NCI-H1436 treated with DMSO at 0.1 percent for 48 hours (cell line): ENCODE measurements at regions not wholly inside any gene's neighbourhood (a gene's known extent, or its start where the extent isn't known, plus 50 kb on each side); places are given as distances from the start of the nearest gene placed in this dataset.
"Not testable (repeated sequence)": the region's sequence is repeated elsewhere in the genome, so short reads cannot be mapped to it uniquely, and the experiment has no call there.

ENCODE experiments used
- DNase-seq: peaks from one replicate; lab custom pipeline; 2025; lab: John Stamatoyannopoulos, UW

GRCh38 chr16:80258407-80258806 is 282.4 kb upstream of the DYNLRB2 start:
- DNase-seq: no peak

- DNase-seq: no peak
Observed at GRCh38 chr16:80254970-80255369, 285.8 kb upstream of the DYNLRB2 start.

DNA sequence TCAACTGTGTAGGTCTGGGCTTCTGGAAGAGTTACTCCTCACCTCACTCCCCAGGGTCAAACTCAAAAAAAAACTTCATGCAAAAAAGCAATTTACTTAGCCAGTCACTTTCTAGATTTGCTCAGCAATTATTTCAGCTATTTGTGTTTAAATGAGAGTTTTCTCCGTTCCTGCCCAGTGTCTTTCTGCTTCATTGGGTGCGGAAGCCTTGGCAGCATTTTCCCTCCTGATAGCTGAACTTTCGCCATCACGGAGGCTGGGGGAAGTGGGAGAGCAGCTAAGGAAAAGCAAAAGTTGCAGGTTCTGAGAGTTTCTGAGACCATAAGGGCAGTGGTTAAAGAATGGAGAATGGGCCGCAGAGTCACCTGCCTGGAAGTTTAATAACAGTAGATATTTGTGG is 287.1 kb upstream of the DYNLRB2 start:
- DNase-seq: no peak

- DNase-seq: no peak
Observed at GRCh38 chr16:80250381-80250780, 290.4 kb upstream of the DYNLRB2 start.

GRCh38 chr16:80243303-80243702 is 297.5 kb upstream of the DYNLRB2 start:
- not testable (repeated sequence) for DNase-seq

GRCh38 chr16:80242279-80242678 is 298.5 kb upstream of the DYNLRB2 start:
- DNase-seq: not testable (repeated sequence)

DNA sequence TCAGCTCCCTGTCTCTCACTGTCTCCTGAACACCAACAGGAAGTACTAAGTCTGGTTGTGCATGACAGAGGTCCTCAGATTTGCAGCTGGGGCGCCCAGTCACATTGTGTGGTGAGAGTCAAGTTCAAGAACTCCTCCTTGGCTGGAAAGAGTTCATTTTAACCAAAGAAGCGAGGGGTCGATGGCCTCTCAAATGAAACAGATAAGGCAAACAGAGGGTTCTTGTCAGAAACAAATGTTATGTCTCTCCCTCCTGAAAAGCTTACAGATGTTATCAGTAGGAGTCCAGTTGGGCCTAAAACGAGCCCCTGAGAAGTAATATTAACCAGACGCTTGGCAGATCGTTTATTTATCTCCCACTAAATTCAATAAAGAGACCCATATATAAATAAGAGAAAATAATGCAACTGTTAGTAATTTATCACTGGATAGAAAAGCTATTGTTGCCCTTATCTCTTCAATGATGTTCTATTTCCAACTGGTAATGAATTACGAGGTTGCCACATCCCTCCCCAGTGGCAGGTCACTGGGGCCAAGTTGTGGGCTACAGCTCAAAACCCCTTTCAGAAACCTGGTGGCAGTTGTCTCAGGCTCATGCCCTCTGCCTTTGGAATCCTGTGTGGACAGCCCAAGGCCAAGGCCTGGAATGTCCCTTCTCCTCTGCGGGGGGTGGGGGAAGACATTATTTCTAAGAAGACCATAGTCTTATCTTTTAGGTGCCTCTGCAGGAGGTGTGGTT is 307.5 kb upstream of the DYNLRB2 start:
- no peak for DNase-seq

DNA sequence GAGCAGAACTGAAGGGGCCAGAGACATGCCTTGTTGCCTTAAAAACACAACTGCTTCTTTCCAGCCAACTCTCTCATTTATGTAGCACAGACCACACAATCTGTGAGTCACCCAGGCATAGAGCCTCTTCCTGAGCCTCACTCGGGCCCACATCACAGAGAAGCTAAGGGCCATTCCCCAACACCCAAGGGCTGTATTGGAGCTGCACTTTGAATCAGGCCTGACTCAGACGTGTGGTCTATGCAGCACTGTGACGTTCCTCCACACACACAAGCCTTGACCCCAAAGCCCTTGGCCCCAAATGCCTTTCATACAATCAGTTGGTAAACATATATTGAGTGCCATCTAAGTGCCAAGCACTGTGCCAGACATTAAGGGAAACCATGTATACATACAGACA is 308.9 kb upstream of the DYNLRB2 start:
- DNase-seq: no peak

- DNase-seq: no peak
Observed at GRCh38 chr16:80231121-80231520, 309.7 kb upstream of the DYNLRB2 start.

- DNase-seq: no peak
Observed at GRCh38 chr16:80230328-80231120, 310.3 kb upstream of the DYNLRB2 start.

DNA sequence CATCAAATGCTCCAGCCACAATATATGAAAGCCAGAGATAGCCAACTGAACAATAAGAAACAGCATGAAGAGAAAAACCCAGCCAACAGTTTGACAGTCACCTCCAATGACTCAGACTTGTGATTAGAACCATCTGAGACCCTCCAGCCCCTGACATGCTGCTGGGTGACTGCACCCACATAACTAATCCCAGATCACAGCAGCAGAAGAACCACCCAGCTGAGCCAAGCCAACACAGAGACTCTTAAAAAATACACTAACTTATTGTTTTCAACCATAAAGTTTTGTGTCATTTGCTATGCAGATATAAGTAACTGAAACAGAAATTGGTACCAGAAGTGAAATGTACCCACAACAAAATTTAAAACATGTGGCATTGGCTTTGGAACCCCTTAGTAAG is 314.3 kb upstream of the DYNLRB2 start:
- no peak for DNase-seq

DNA sequence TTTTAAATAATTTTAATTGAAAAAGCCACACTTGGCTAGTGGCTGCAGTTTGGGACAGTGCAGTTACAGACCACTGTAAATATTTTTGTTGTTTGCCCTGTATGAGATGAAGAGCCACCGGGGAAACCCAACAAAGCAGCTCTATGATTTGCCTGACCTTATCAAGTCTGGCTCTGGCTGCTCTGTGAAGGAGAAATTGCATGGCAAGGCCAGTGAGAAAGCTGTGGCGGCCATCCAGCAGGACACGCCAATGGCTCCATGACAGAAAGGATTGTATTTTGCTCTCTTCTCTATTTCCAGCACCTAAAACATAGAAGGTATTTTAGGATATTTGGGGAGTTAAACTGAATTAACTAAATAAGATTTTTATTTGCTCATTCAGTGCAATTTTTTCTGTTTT is 330.0 kb upstream of the DYNLRB2 start:
- no peak for DNase-seq

- DNase-seq: no peak
Observed at GRCh38 chr16:80208743-80209142, 332.1 kb upstream of the DYNLRB2 start.

- DNase-seq: no peak
Observed at GRCh38 chr16:80208015-80208414, 332.8 kb upstream of the DYNLRB2 start.

GRCh38 chr16:80203821-80204220 is 337.0 kb upstream of the DYNLRB2 start:
- DNase-seq: no peak

- no peak for DNase-seq
Observed at GRCh38 chr16:80202831-80203413, 337.9 kb upstream of the DYNLRB2 start.

DNA sequence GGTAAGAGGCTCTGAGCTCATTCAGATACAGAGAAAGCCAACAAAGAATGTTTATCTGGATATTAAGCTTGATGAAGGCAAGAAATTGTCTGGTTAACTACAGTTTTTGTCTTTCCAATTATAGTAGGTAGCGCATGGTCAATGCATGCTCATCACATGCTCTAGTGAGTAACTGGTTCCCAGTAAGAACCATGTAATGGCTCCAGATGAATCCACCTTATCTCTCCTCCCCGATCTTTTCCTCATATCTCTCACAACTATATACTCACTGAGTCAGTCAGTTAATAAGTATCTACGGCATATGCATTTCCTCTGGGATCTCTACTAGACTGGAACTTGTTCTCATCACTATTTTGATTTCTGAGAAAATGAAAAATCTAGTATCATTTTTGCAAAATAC is 340.7 kb upstream of the DYNLRB2 start:
- DNase-seq: no peak

DNA sequence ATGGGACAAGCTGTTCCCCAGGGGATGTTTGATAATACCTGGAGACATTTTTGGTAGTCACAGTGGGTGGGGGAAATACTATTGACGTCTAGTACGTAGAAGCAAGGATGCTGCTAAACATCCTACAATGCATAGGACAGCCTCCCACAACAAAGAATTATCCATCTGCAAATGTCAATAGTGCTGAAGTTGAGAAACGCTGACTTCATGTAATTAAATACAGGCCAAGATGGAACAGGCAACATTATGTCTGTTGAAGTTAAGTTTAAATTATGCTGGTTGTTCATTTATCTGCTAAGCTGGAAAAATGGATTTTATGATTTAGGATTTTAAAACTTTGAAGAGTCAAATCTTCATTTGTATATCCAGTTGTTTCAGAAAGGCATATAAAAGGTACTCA is 341.2 kb upstream of the DYNLRB2 start:
- DNase-seq: no peak

GRCh38 chr16:80198311-80199299 is 342.2 kb upstream of the DYNLRB2 start:
- peak; percentile 65 for DNase-seq

GRCh38 chr16:80197741-80198201 is 343.0 kb upstream of the DYNLRB2 start:
- no peak for DNase-seq

DNA sequence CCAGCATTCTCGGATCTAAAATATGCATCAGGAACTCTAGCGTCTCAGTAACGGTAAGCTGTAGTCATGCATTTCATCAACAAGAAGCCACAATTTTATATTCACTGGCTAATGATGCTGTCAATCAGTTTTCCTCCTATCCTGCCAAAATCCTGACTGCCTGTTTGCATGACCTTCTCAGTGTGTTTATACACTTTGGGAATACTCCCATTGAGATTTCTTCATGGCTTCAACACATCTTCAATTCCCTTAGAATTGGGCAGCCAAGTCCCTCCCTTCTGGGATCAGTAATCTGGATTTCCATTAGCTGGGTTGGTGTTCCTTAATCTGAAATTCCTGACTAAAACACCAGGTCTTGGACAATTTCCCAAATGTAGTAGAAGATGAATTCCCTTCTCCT is 348.9 kb upstream of the DYNLRB2 start:
- DNase-seq: no peak
